GOT3 (cell line): ENCODE measurements at regions not wholly inside any gene's neighbourhood (a gene's known extent, or its start where the extent isn't known, plus 50 kb on each side); places are given as distances from the start of the nearest gene placed in this dataset.

Experiments
- DNase-seq: peaks from one replicate; lab custom pipeline; 2025; ENCODE audit warnings: mixed read lengths; lab: John Stamatoyannopoulos, UW

- DNase-seq = no peak
Measured at GRCh38 chr7:106419455-106420182, 134.8 kb upstream of the NAMPT start.

GRCh38 chr7:106418526-106418925, 133.7 kb upstream of the NAMPT start:
- DNase-seq = no peak

GRCh38 chr7:106418094-106418493, 133.3 kb upstream of the NAMPT start:
- DNase-seq = no peak

- no peak for DNase-seq
Measured at GRCh38 chr7:106417273-106417902, 132.6 kb upstream of the NAMPT start.

GRCh38 chr7:106416430-106416829, 131.6 kb upstream of the NAMPT start:
- no peak for DNase-seq

GRCh38 chr7:106415433-106415832, 130.7 kb upstream of the NAMPT start:
- no peak for DNase-seq

- no peak for DNase-seq
Measured at GRCh38 chr7:106413446-106413845, 128.7 kb upstream of the NAMPT start.

GRCh38 chr7:106405697-106406141, 120.9 kb upstream of the NAMPT start:
- no peak for DNase-seq

GRCh38 chr7:106402898-106403297, 118.1 kb upstream of the NAMPT start:
- DNase-seq = no peak

GRCh38 chr7:106400923-106401322, 116.1 kb upstream of the NAMPT start:
- no peak for DNase-seq

- DNase-seq = no peak
Measured at GRCh38 chr7:106398786-106399185, 114.0 kb upstream of the NAMPT start.

- no peak for DNase-seq
Measured at GRCh38 chr7:106397994-106398393, 113.2 kb upstream of the NAMPT start.

- DNase-seq = no peak
Measured at GRCh38 chr7:106394526-106394925, 109.7 kb upstream of the NAMPT start.

- no peak for DNase-seq
Measured at GRCh38 chr7:106393564-106394251, 108.9 kb upstream of the NAMPT start.

GRCh38 chr7:106392590-106392989, 107.8 kb upstream of the NAMPT start:
- no peak for DNase-seq

- no peak for DNase-seq
Measured at GRCh38 chr7:106392144-106392543, 107.4 kb upstream of the NAMPT start.

- no peak for DNase-seq
Measured at GRCh38 chr7:106386958-106387357, 102.2 kb upstream of the NAMPT start.

- DNase-seq = no peak
Measured at GRCh38 chr7:106384373-106384772, 99.6 kb upstream of the NAMPT start.

GRCh38 chr7:106382929-106383328, 98.1 kb upstream of the NAMPT start:
- DNase-seq = no peak

GRCh38 chr7:106382129-106382528, 97.3 kb upstream of the NAMPT start:
- no peak for DNase-seq

- no peak for DNase-seq
Measured at GRCh38 chr7:106381252-106381651, 96.5 kb upstream of the NAMPT start.

GRCh38 chr7:106377847-106378361, 93.1 kb upstream of the NAMPT start:
- DNase-seq = no peak
